ENCODE measurements at regions not wholly inside any gene's neighbourhood (a gene's known extent, or its start where the extent isn't known, plus 50 kb on each side); places are given as distances from the start of the nearest gene placed in this dataset.
"Not testable (repeated sequence)": the region's sequence is repeated elsewhere in the genome, so short reads cannot be mapped to it uniquely, and the experiment has no call there.

- DNase-seq (ENCODE audit: low read depth, low spot score), result no peak
Measured at GRCh38 chr16:22653876-22654275, 143.2 kb downstream of the NPIPB5 start.

- not testable (repeated sequence) for DNase-seq (ENCODE audit: low read depth, low spot score)
Measured at GRCh38 chr16:22656573-22656972, 145.9 kb downstream of the NPIPB5 start.

GRCh38 chr16:22659933-22660332, 149.2 kb downstream of the NPIPB5 start:
- no peak for DNase-seq (ENCODE audit: low read depth, low spot score)

- no peak for DNase-seq (ENCODE audit: low read depth, low spot score)
Measured at GRCh38 chr16:22660441-22661160, 149.9 kb downstream of the NPIPB5 start.

GRCh38 chr16:22661161-22661647, 150.5 kb downstream of the NPIPB5 start:
- DNase-seq (ENCODE audit: low read depth, low spot score), result no peak

- not testable (repeated sequence) for DNase-seq (ENCODE audit: low read depth, low spot score)
Measured at GRCh38 chr16:22662958-22663357, 151.0 kb upstream of the HS3ST2 start.

- no peak for DNase-seq (ENCODE audit: low read depth, low spot score)
Measured at GRCh38 chr16:22663389-22664064, 150.4 kb upstream of the HS3ST2 start.

- no peak for DNase-seq (ENCODE audit: low read depth, low spot score)
Measured at GRCh38 chr16:22664132-22664531, 149.8 kb upstream of the HS3ST2 start.

- DNase-seq (ENCODE audit: low read depth, low spot score), result no peak
Measured at GRCh38 chr16:22664561-22664997, 149.4 kb upstream of the HS3ST2 start.

- DNase-seq (ENCODE audit: low read depth, low spot score), result no peak
Measured at GRCh38 chr16:22665048-22665797, 148.7 kb upstream of the HS3ST2 start.

GRCh38 chr16:22665803-22666202, 148.2 kb upstream of the HS3ST2 start:
- no peak for DNase-seq (ENCODE audit: low read depth, low spot score)

- DNase-seq (ENCODE audit: low read depth, low spot score), result no peak
Measured at GRCh38 chr16:22668318-22668717, 145.6 kb upstream of the HS3ST2 start.

- no peak for DNase-seq (ENCODE audit: low read depth, low spot score)
Measured at GRCh38 chr16:22670044-22670536, 143.9 kb upstream of the HS3ST2 start.

- DNase-seq (ENCODE audit: low read depth, low spot score), result peak; percentile 88
Measured at GRCh38 chr16:22670551-22671041, 143.4 kb upstream of the HS3ST2 start.

GRCh38 chr16:22671301-22672076, 142.5 kb upstream of the HS3ST2 start:
- DNase-seq (ENCODE audit: low read depth, low spot score), result no peak

GRCh38 chr16:22672830-22673210, 141.1 kb upstream of the HS3ST2 start:
- DNase-seq (ENCODE audit: low read depth, low spot score), result no peak

GRCh38 chr16:22673421-22673831, 140.5 kb upstream of the HS3ST2 start:
- DNase-seq (ENCODE audit: low read depth, low spot score), result no peak

- no peak for DNase-seq (ENCODE audit: low read depth, low spot score)
Measured at GRCh38 chr16:22674832-22675191, 139.2 kb upstream of the HS3ST2 start.

- no peak for DNase-seq (ENCODE audit: low read depth, low spot score)
Measured at GRCh38 chr16:22675745-22676540, 138.0 kb upstream of the HS3ST2 start.

GRCh38 chr16:22677024-22677830, 136.7 kb upstream of the HS3ST2 start:
- no peak for DNase-seq (ENCODE audit: low read depth, low spot score)
